Ishikawa (cell line): ENCODE measurements at regions not wholly inside any gene's neighbourhood (a gene's known extent, or its start where the extent isn't known, plus 50 kb on each side); places are given as distances from the start of the nearest gene placed in this dataset.

Experiments
- CEBPB ChIP-seq: IDR thresholded peaks from 2 replicates; pipeline ENCODE4 v1.6.1; 2012
- CREB1 ChIP-seq: IDR thresholded peaks from 2 replicates; pipeline ENCODE4 v1.6.1; 2012; ENCODE audit warnings: low read depth
- EGR1 ChIP-seq: IDR thresholded peaks from 2 replicates; pipeline ENCODE4 v1.6.1; 2012
- EP300 ChIP-seq: IDR thresholded peaks from 2 replicates; pipeline ENCODE4 v1.6.1; 2012; ENCODE audit warnings: borderline replicate concordance
- FOXM1 ChIP-seq: IDR thresholded peaks from 2 replicates; pipeline ENCODE4 v1.6.1; 2012; ENCODE audit warnings: low read depth, borderline replicate concordance
- NFIC ChIP-seq: IDR thresholded peaks from 2 replicates; pipeline ENCODE4 v1.6.1; 2012
- RAD21 ChIP-seq: IDR thresholded peaks from 2 replicates; pipeline ENCODE4 v1.6.1; 2012; ENCODE audit warnings: low read depth
- TAF1 ChIP-seq: IDR thresholded peaks from 2 replicates; pipeline ENCODE4 v1.6.1; 2012; ENCODE audit warnings: low read depth, mild to moderate bottlenecking
- TCF12 ChIP-seq: IDR thresholded peaks from 2 replicates; pipeline ENCODE4 v1.6.1; 2012; ENCODE audit warnings: low read depth
- TEAD4 ChIP-seq: IDR thresholded peaks from 2 replicates; pipeline ENCODE4 v1.6.1; 2012
- YY1 ChIP-seq: IDR thresholded peaks from 2 replicates; pipeline ENCODE4 v1.6.1; 2012; ENCODE audit warnings: low read depth
- ZBTB7A ChIP-seq: IDR thresholded peaks from 2 replicates; pipeline ENCODE4 v1.6.1; 2012; ENCODE audit warnings: low read depth
- TF ChIP-seq, protein P1 (sequence below): IDR thresholded peaks from 2 replicates; pipeline ENCODE4 v1.6.1; 2012
- TF ChIP-seq, protein P2 (sequence below): IDR thresholded peaks from 2 replicates; pipeline ENCODE4 v1.6.1; 2012
- TF ChIP-seq, protein P3 (sequence below): IDR thresholded peaks from 2 replicates; pipeline ENCODE4 v1.6.1; 2012; ENCODE audit warnings: low read depth, mild to moderate bottlenecking

DNA sequence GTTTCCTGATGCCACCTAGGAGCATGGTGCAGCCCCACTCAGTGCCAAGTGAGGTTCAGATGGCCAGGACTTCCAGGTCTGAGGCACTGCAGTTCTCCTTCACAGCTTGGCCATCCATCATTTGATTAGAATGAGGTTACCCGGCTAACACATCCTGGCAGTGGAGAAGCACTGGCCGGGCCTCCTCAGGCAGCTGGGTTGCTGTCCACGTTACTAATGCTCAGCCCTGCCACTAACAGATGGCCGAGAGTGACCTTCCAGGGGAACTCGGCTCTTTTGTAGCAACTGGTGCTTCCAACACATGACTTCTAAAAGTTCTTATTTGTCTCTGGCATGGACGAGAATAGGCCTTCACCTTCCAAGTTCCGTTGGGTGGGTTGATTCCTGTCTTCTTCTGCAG is 204.6 kb upstream of the CFAP20DC start:
- no peak for TF ChIP-seq FOXM1
- no peak for TF ChIP-seq RAD21
- TF ChIP-seq TAF1 = no peak
- TF ChIP-seq NFIC = no peak
- TF ChIP-seq, protein P1, sequence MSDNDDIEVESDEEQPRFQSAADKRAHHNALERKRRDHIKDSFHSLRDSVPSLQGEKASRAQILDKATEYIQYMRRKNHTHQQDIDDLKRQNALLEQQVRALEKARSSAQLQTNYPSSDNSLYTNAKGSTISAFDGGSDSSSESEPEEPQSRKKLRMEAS = no peak
- TF ChIP-seq, protein P2, sequence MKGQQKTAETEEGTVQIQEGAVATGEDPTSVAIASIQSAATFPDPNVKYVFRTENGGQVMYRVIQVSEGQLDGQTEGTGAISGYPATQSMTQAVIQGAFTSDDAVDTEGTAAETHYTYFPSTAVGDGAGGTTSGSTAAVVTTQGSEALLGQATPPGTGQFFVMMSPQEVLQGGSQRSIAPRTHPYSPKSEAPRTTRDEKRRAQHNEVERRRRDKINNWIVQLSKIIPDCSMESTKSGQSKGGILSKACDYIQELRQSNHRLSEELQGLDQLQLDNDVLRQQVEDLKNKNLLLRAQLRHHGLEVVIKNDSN = no peak
- TF ChIP-seq TEAD4 = no peak

DNA sequence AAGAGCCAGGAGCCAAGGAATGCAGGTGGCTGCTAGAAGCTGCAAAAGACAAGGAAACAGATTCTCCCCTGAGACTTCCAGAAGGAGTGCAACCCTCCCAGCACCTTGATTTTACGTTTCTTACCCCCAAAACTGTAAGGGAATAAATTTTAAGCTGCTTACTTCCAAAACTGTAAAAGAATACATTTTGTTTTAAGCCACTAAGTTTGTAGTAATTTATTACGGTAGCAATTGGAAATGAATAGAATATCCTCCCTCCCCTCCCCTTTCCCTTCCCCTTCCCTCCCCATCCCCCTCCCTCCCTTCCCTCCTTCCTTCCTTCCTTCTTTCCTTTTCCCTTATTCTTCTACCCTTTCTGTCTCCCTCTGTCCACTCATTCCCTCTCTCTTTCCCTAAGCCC is 203.7 kb upstream of the CFAP20DC start:
- TF ChIP-seq RAD21 (no peak), CREB1 (no peak), FOXM1 (no peak), NFIC (no peak), TEAD4 (no peak)
- TF ChIP-seq, protein P3, sequence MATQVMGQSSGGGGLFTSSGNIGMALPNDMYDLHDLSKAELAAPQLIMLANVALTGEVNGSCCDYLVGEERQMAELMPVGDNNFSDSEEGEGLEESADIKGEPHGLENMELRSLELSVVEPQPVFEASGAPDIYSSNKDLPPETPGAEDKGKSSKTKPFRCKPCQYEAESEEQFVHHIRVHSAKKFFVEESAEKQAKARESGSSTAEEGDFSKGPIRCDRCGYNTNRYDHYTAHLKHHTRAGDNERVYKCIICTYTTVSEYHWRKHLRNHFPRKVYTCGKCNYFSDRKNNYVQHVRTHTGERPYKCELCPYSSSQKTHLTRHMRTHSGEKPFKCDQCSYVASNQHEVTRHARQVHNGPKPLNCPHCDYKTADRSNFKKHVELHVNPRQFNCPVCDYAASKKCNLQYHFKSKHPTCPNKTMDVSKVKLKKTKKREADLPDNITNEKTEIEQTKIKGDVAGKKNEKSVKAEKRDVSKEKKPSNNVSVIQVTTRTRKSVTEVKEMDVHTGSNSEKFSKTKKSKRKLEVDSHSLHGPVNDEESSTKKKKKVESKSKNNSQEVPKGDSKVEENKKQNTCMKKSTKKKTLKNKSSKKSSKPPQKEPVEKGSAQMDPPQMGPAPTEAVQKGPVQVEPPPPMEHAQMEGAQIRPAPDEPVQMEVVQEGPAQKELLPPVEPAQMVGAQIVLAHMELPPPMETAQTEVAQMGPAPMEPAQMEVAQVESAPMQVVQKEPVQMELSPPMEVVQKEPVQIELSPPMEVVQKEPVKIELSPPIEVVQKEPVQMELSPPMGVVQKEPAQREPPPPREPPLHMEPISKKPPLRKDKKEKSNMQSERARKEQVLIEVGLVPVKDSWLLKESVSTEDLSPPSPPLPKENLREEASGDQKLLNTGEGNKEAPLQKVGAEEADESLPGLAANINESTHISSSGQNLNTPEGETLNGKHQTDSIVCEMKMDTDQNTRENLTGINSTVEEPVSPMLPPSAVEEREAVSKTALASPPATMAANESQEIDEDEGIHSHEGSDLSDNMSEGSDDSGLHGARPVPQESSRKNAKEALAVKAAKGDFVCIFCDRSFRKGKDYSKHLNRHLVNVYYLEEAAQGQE = no peak
- TF ChIP-seq, protein P2 = no peak

DNA sequence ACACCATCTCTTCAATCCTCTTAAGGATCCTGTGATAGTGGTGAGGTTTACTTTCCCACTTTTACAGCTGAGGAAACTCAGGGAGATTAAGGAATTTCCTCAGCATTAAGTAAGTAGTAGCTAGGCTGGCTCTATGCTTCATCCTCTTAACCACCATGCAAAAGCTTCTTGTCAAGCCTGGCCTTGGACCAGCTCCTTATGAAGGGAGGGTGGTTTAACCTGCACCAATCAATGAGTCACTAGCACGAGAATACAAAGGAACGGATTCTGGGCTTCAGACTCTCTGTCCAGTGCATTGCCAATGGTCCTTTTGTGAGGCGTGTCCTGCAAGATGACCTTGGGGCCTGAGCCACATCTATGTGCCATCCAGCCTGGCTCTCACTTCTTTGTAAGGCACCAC is 202.0 kb upstream of the CFAP20DC start:
- TF ChIP-seq TAF1 (no peak), TCF12 (no peak), TEAD4 (no peak), EP300 (no peak), RAD21 (no peak), CEBPB (no peak), FOXM1 (no peak), YY1 (no peak), CREB1 (no peak), ZBTB7A (no peak)
- TF ChIP-seq, protein P1 = no peak
- TF ChIP-seq, protein P2 = no peak
- TF ChIP-seq, protein P3 = no peak

DNA sequence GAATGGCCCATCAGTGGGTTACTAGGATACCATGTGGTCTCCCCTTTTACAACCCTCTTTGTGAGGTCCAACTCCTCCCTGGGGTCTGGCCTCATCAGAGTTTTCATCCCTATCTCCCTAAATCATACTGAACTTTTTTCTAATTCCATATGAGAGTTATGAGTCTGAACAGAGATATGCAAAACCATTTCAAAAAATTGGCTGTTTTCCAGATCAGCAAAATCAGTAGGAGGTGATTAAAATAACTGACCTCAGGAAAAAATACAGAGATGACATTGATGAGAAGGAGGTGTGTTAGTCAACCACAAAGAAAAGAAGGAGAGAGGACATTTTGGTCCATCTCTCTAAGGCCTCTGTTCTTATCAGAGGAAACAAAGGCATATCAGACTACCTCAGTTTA is 200.8 kb upstream of the CFAP20DC start:
- TF ChIP-seq YY1 (no peak), NFIC (no peak), TAF1 (no peak)

DNA sequence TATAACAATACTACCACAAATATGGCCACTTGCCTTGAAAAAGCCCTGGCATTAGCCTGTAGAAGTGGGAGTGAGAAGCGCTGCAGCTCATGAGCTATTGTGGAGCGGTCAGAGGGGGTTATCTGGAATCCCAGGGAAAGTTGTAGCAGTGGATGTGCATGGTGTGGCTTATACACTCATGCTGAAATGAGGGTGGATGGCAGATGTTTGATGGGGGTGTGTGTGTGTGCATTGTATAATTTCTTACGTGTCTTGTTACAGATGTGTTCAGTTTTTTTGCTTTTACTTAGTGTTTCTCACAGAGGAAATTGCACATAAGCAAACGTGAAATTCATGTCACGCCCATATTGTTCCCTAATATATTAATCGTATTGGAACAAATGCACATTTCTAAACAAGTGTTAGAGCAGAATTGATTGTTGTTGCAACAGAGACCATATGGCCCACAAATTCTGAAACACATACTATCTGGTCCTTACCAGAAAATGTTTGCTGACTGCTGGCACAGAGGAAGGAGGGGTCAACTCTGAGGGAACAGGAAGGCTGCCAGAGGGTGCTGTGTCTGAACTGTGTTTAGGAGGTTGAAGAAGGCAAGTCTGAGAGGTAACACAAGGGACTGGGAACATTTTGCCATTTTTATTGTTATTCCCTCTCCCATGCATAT is 200.0 kb upstream of the CFAP20DC start:
- TF ChIP-seq, protein P2 = no peak
- no peak for TF ChIP-seq CREB1
- TF ChIP-seq TEAD4 = no peak
- no peak for TF ChIP-seq EGR1
- TF ChIP-seq RAD21 = no peak

DNA sequence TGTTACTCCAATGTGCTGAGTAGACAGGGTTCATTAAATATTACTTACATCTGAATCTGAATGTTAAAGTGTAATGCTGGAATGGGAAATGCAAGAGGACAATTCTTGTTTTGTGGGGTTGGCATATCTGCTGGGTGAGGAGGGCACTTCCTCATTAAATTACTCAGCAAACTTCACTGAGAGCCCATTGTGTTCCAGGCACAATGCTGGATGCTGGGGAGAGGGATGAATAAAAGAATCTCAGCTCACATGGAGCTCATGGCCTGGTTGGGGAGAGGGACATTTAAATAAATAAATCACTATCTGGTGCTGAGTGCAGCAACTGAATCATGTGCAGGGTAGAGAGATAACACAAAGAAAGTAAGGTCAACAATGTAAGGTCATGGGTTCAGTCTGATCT is 199.2 kb upstream of the CFAP20DC start:
- no peak for TF ChIP-seq TCF12
